ENCODE measurements at regions not wholly inside any gene's neighbourhood (a gene's known extent, or its start where the extent isn't known, plus 50 kb on each side); places are given as distances from the start of the nearest gene placed in this dataset.

DNA sequence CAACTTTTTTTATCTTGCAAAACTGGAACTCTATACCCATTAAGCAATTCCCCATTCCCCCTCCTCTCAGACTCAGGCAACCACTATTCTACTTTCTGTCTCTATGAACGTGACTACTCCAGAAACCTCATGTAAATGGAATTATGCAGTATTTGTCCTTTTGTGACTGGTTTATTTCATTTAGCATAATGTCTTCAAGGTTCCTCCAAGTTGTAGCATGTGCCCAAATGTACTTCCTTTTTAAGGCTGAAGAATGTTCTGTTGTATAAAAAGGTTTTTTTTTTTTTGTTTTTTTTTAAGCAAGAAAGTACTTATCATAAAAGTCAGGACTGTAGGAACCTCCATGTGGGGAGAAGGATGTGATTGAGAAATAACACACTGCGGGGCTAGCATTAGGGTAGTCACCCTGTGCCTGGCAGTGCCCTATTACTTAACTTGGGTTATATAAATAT is 145.3 kb upstream of the FOXN2 start:
- H3K36me3 ChIP-seq (ENCODE audit: control insufficient read depth in 2 of 3, insufficient read depth in 3 of 3, low read length in 3 of 3) = no peaks in the 10 kb centered on the region
- no peaks in the 10 kb centered on the region for H3K9me3 ChIP-seq (ENCODE audit: control insufficient read depth in 2 of 3, low read length in 3 of 3)
- CTCF ChIA-PET = no interaction called here
- no peaks in the 10 kb centered on the region for H3K27me3 ChIP-seq (ENCODE audit: control insufficient read depth in 2 of 2, insufficient read depth in 2 of 2, low read length in 2 of 2)
- DNase-seq = no peak
- no peaks in the 10 kb centered on the region for H3K27me3 Mint-ChIP-seq
- POLR2A ChIA-PET = no interaction called here
- H3K4me3 Mint-ChIP-seq = no peak overlapping the region
- peak; percentile 64 for ATAC-seq
- intact Hi-C loops (cut with micrococcal nuclease) = no loop called here
- H3K27ac Mint-ChIP-seq = no peak overlapping the region
- no peak overlapping the region for H3K27ac ChIP-seq (ENCODE audit: low read depth, low read length)
- H3K9me3 Mint-ChIP-seq = peaks cover 0 to 27% (median 9%) of the 10 kb centered on the region in 11 donors
- H3K36me3 Mint-ChIP-seq = peaks cover 0 to 11% (median 4%) of the 10 kb centered on the region in 5 donors
- no peak overlapping the region for H3K4me3 ChIP-seq (ENCODE audit: low read length)
- H3K4me1 Mint-ChIP-seq = peaks cover 0 to 3% (median 0%) of the 10 kb centered on the region in 7 donors
- no peaks in the 10 kb centered on the region for H3K4me1 ChIP-seq (ENCODE audit: control insufficient read depth in 2 of 2, insufficient read depth in 2 of 2, low read length in 2 of 2)

DNA sequence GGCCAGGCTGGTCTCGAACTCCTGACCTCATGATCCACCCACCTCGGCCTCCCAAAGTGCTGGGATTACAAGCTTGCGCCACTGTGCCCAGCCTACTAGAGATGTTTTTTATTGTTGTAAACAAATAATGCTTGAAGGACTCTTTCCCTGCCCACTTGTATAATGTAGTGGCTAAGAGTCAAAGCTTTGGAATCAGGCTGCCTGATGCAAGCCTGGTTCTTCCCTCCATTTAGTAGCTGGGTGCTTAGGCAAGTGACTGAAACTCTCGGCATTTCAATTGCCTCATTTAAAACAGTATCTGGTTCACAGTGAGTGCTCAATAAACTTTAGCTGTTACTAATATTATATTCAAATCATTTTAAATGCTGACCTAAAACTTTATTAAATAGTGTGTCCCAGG is 144.2 kb upstream of the FOXN2 start:
- intact Hi-C loops (cut with micrococcal nuclease) = no loop called here

DNA sequence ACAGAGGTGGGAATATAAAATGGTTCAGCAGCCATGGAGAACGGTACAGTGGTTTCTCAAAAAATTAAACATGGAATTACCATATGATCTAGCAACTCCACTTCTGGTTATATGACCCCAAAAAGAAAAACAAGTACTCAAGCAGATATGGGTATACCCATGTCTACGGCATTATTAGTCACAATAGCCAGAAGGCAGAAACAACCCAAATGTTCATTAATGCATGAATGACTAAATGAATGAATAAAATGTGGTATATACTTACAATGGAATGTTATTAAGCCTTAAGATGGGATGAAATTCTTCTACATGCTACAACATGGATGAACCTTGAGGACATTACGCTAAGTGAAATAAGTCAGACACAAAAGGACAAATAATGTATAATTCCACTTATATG is 141.3 kb upstream of the FOXN2 start:
- Mint-ChIP-seq H3K4me1 (peaks cover 0 to 8% (median 0%) of the 10 kb centered on the region in 7 donors), H3K27ac (no peak overlapping the region), H3K36me3 (peaks cover 0 to 7% (median 0%) of the 10 kb centered on the region in 5 donors), H3K9me3 (peaks cover 0 to 9% (median 0%) of the 10 kb centered on the region in 11 donors), H3K27me3 (peaks cover 0 to 8% (median 0%) of the 10 kb centered on the region in 5 donors), H3K4me3 (no peak overlapping the region)
- DNase-seq (no peak), ATAC-seq (no peak)
- CTCF ChIA-PET = no interaction called here
- intact Hi-C loops (cut with micrococcal nuclease) = no loop called here
- Histone ChIP-seq H3K27ac (ENCODE audit: low read depth, low read length) (no peak overlapping the region), H3K4me3 (ENCODE audit: low read length) (no peak overlapping the region), H3K4me1 (ENCODE audit: control insufficient read depth in 2 of 2, insufficient read depth in 2 of 2, low read length in 2 of 2) (no peaks in the 10 kb centered on the region), H3K27me3 (ENCODE audit: control insufficient read depth in 2 of 2, insufficient read depth in 2 of 2, low read length in 2 of 2) (no peaks in the 10 kb centered on the region), H3K36me3 (ENCODE audit: control insufficient read depth in 2 of 3, insufficient read depth in 3 of 3, low read length in 3 of 3) (no peaks in the 10 kb centered on the region), H3K9me3 (ENCODE audit: control insufficient read depth in 2 of 3, low read length in 3 of 3) (no peaks in the 10 kb centered on the region)
- POLR2A ChIA-PET = no interaction called here

More for the DNA sequence above, 144.2 kb upstream of the FOXN2 start:
- H3K4me1 ChIP-seq (ENCODE audit: control insufficient read depth in 2 of 2, insufficient read depth in 2 of 2, low read length in 2 of 2) = no peaks in the 10 kb centered on the region
- H3K27ac ChIP-seq (ENCODE audit: low read depth, low read length) = no peak overlapping the region
- ATAC-seq (no peak), DNase-seq (no peak)
- POLR2A ChIA-PET = interaction anchor here (0.6 kb wide), 1 partner anchor 57 kb away, joined by 3 read pairs; no protein-coding TSS in a partner anchor
- CTCF ChIA-PET = no interaction called here
- Mint-ChIP-seq H3K9me3 (peaks cover 0 to 27% (median 9%) of the 10 kb centered on the region in 11 donors), H3K36me3 (peaks cover 0 to 15% (median 4%) of the 10 kb centered on the region in 5 donors), H3K27me3 (peaks cover 0 to 5% (median 0%) of the 10 kb centered on the region in 5 donors), H3K4me3 (no peak overlapping the region), H3K27ac (no peak overlapping the region), H3K4me1 (peaks cover 0 to 10% (median 0%) of the 10 kb centered on the region in 7 donors)
- H3K4me3 ChIP-seq (ENCODE audit: low read length) = no peak overlapping the region
- H3K36me3 ChIP-seq (ENCODE audit: control insufficient read depth in 2 of 3, insufficient read depth in 3 of 3, low read length in 3 of 3) = no peaks in the 10 kb centered on the region
- no peaks in the 10 kb centered on the region for H3K9me3 ChIP-seq (ENCODE audit: control insufficient read depth in 2 of 3, low read length in 3 of 3)
- H3K27me3 ChIP-seq (ENCODE audit: control insufficient read depth in 2 of 2, insufficient read depth in 2 of 2, low read length in 2 of 2) = no peaks in the 10 kb centered on the region

DNA sequence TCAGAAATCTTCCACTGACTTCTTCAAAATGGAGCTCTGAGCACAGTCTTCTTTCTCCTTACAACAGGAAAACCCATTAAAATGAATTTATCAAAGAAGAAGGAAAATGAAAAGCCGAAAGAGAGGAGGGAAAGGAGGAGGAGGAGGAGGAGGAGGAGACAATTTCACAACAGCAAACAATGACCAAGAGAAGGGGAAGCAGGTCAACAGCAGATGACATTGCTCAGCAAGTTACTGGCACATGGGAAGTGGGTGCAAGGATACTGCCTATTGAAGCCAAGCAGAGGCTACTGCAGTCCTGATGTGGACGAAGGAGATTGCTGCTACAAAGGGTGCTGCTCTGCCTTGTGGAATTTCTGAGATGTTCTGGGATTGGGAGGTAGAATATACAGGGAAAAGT is 140.0 kb upstream of the FOXN2 start:
- ATAC-seq (peak; percentile 42), DNase-seq (no peak)
- Mint-ChIP-seq H3K4me1 (peaks cover 0 to 7% (median 0%) of the 10 kb centered on the region in 7 donors), H3K4me3 (no peak overlapping the region), H3K9me3 (peaks cover 0 to 4% (median 0%) of the 10 kb centered on the region in 11 donors), H3K27me3 (peaks cover 0 to 8% (median 0%) of the 10 kb centered on the region in 5 donors), H3K27ac (no peak overlapping the region), H3K36me3 (peaks cover 0 to 3% (median 0%) of the 10 kb centered on the region in 5 donors)
- no peaks in the 10 kb centered on the region for H3K27me3 ChIP-seq (ENCODE audit: control insufficient read depth in 2 of 2, insufficient read depth in 2 of 2, low read length in 2 of 2)
- H3K36me3 ChIP-seq (ENCODE audit: control insufficient read depth in 2 of 3, insufficient read depth in 3 of 3, low read length in 3 of 3) = no peaks in the 10 kb centered on the region
- ChIA-PET POLR2A (no interaction called here), CTCF (no interaction called here)
- H3K4me3 ChIP-seq (ENCODE audit: low read length) = no peak overlapping the region
- intact Hi-C loops (cut with micrococcal nuclease) = no loop called here
- H3K9me3 ChIP-seq (ENCODE audit: control insufficient read depth in 2 of 3, low read length in 3 of 3) = no peaks in the 10 kb centered on the region
- no peaks in the 10 kb centered on the region for H3K4me1 ChIP-seq (ENCODE audit: control insufficient read depth in 2 of 2, insufficient read depth in 2 of 2, low read length in 2 of 2)
- H3K27ac ChIP-seq (ENCODE audit: low read depth, low read length) = no peak overlapping the region

DNA sequence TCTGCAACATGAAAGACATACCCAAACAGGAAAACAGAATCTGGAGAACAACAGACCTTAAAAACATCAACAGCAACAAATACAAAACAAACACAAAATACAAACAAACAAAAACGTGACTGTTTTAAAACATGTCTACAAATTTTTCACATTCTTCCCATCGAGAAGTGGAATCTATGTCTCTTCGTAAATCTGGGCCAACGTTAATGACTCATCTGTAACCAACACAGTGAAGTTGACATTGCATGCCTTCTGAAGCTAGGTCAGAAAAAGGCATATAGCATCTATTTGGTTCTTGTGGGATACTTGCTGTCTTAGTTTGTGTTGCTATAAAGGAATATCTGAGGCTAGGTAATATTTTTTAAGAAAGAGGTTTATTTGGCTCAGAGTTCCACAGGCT is 139.2 kb upstream of the FOXN2 start:
- H3K27ac Mint-ChIP-seq = no peak overlapping the region
- H3K36me3 Mint-ChIP-seq = peaks cover 0 to 3% (median 0%) of the 10 kb centered on the region in 5 donors
- ATAC-seq (no peak), DNase-seq (no peak)
- Histone ChIP-seq H3K36me3 (ENCODE audit: control insufficient read depth in 2 of 3, insufficient read depth in 3 of 3, low read length in 3 of 3) (no peaks in the 10 kb centered on the region), H3K4me3 (ENCODE audit: low read length) (no peak overlapping the region), H3K9me3 (ENCODE audit: control insufficient read depth in 2 of 3, low read length in 3 of 3) (no peaks in the 10 kb centered on the region), H3K27ac (ENCODE audit: low read depth, low read length) (no peak overlapping the region), H3K27me3 (ENCODE audit: control insufficient read depth in 2 of 2, insufficient read depth in 2 of 2, low read length in 2 of 2) (no peaks in the 10 kb centered on the region), H3K4me1 (ENCODE audit: control insufficient read depth in 2 of 2, insufficient read depth in 2 of 2, low read length in 2 of 2) (no peaks in the 10 kb centered on the region)
- peaks cover 0 to 4% (median 0%) of the 10 kb centered on the region in 11 donors for H3K9me3 Mint-ChIP-seq
- intact Hi-C loops (cut with micrococcal nuclease) = no loop called here
- H3K27me3 Mint-ChIP-seq = peaks cover 0 to 8% (median 0%) of the 10 kb centered on the region in 5 donors
- no peak overlapping the region for H3K4me3 Mint-ChIP-seq
- ChIA-PET POLR2A (interaction anchor here (0.6 kb wide), 1 partner anchor 170 kb away, joined by 3 read pairs; no protein-coding TSS in a partner anchor), CTCF (no interaction called here)
- peaks cover 0 to 7% (median 0%) of the 10 kb centered on the region in 7 donors for H3K4me1 Mint-ChIP-seq

DNA sequence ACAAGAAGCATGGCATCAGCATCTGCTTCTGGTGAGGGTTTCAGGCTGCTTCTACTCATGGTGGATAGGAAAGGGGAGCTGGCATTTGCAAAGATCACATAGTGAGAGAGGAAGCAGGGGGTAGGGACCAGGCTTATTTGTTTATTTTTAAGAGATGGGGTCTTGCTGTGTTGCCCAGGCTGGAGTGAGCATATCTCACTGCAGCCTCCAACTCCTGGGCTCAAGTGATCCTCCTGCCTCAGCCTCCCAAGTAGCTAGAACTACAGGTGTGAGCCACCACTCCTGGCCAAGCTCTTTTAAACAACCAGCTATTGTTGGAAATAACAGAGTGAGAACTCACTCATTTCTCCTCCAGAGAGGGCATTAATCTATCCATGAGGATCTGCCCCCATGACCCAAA is 138.8 kb upstream of the FOXN2 start:
- Histone ChIP-seq H3K4me1 (ENCODE audit: control insufficient read depth in 2 of 2, insufficient read depth in 2 of 2, low read length in 2 of 2) (no peaks in the 10 kb centered on the region), H3K4me3 (ENCODE audit: low read length) (no peak overlapping the region), H3K9me3 (ENCODE audit: control insufficient read depth in 2 of 3, low read length in 3 of 3) (no peaks in the 10 kb centered on the region), H3K27me3 (ENCODE audit: control insufficient read depth in 2 of 2, insufficient read depth in 2 of 2, low read length in 2 of 2) (no peaks in the 10 kb centered on the region), H3K36me3 (ENCODE audit: control insufficient read depth in 2 of 3, insufficient read depth in 3 of 3, low read length in 3 of 3) (no peaks in the 10 kb centered on the region), H3K27ac (ENCODE audit: low read depth, low read length) (no peak overlapping the region)
- POLR2A ChIA-PET = interaction anchor here (0.6 kb wide), 1 partner anchor 169 kb away, joined by 3 read pairs; no protein-coding TSS in a partner anchor
- intact Hi-C loops (cut with micrococcal nuclease) = no loop called here
- Mint-ChIP-seq H3K9me3 (peaks cover 0 to 4% (median 0%) of the 10 kb centered on the region in 11 donors), H3K27me3 (peaks cover 0 to 8% (median 0%) of the 10 kb centered on the region in 5 donors), H3K36me3 (peaks cover 0 to 3% (median 0%) of the 10 kb centered on the region in 5 donors), H3K4me1 (peaks cover 0 to 7% (median 0%) of the 10 kb centered on the region in 7 donors), H3K27ac (no peak overlapping the region), H3K4me3 (no peak overlapping the region)
- CTCF ChIA-PET = no interaction called here
- ATAC-seq (no peak), DNase-seq (no peak)

DNA sequence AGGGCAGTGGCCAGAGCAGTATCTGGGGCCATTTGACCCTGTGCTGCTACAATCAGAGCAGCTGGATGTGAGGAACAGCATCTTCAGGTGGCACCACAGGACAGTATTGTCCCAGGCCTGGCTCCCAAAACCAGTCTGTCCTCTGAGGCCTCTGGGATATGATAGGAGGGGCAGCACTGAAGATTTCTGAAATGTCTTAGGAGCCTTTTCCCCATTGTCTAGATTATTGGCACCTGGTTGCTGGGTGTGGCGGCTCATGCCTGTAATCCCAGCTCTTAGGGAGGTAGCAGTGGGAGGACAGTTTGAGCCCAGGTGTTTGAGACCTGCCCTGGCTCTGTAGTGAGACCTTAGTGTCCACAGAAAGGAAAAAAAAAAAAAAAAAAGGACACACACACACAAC is 137.6 kb upstream of the FOXN2 start:
- DNase-seq (no peak), ATAC-seq (no peak)
- peaks cover 0 to 8% (median 0%) of the 10 kb centered on the region in 5 donors for H3K27me3 Mint-ChIP-seq
- no peak overlapping the region for H3K27ac ChIP-seq (ENCODE audit: low read depth, low read length)
- no peak overlapping the region for H3K4me3 ChIP-seq (ENCODE audit: low read length)
- H3K27ac Mint-ChIP-seq = no peak overlapping the region
- H3K4me1 Mint-ChIP-seq = peaks cover 0 to 7% (median 0%) of the 10 kb centered on the region in 7 donors
- no peaks in the 10 kb centered on the region for H3K9me3 ChIP-seq (ENCODE audit: control insufficient read depth in 2 of 3, low read length in 3 of 3)
- peaks cover 0 to 3% (median 0%) of the 10 kb centered on the region in 5 donors for H3K36me3 Mint-ChIP-seq
- no peak overlapping the region for H3K4me3 Mint-ChIP-seq
- POLR2A ChIA-PET = no interaction called here
- CTCF ChIA-PET = no interaction called here
- H3K4me1 ChIP-seq (ENCODE audit: control insufficient read depth in 2 of 2, insufficient read depth in 2 of 2, low read length in 2 of 2) = no peaks in the 10 kb centered on the region
- no peaks in the 10 kb centered on the region for H3K27me3 ChIP-seq (ENCODE audit: control insufficient read depth in 2 of 2, insufficient read depth in 2 of 2, low read length in 2 of 2)
- no peaks in the 10 kb centered on the region for H3K36me3 ChIP-seq (ENCODE audit: control insufficient read depth in 2 of 3, insufficient read depth in 3 of 3, low read length in 3 of 3)
- H3K9me3 Mint-ChIP-seq = peaks cover 0 to 4% (median 0%) of the 10 kb centered on the region in 11 donors
- intact Hi-C loops (cut with micrococcal nuclease) = no loop called here

Measured in naive thymus-derived CD4-positive, alpha-beta T cell (primary cell).